ENCODE measurements at regions not wholly inside any gene's neighbourhood (a gene's known extent, or its start where the extent isn't known, plus 50 kb on each side); places are given as distances from the start of the nearest gene placed in this dataset.

DNA sequence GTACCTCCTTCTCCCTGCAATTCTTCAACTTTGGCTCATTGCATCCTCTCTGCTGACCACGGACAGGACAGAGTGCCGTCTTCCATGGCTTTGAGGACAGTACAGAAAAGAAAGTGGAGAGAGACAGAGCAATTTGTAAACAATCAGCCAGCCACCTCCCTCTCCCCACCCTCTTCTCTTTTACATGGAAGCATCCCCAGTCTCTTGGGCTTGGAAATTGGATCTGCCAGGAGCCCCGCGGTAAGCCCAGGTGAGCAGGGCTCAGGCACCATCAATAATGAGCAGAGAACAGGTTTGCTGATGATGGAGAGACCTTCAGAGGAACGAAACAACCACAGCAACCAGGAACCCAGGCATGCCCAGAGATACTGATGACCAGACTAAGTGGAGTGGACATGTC lies 194.9 kb upstream of the TNRC6C start:
- Histone ChIP-seq H3K27me3 (ENCODE audit: insufficient read depth, low read depth) (no peaks in the 10 kb centered on the region), H3K4me2 (no peak overlapping the region), H3K4me1 (ENCODE audit: low read depth, poor library complexity, severe bottlenecking) (no peaks in the 10 kb centered on the region), H4K20me1 (ENCODE audit: insufficient read depth) (no peaks in the 10 kb centered on the region), H3K36me3 (ENCODE audit: insufficient read depth) (no peaks in the 10 kb centered on the region), H3K9ac (no peak overlapping the region), H3K79me2 (ENCODE audit: insufficient read depth, low read depth) (no peaks in the 10 kb centered on the region), H3K27ac (no peak overlapping the region), H3K4me3 (IDR thresholded peaks at IDR 0.05; ENCODE audit: insufficient read depth, low read depth, low read length) (no peak overlapping the region), H2AFZ (ENCODE audit: low read depth) (no peak overlapping the region)
- TF ChIP-seq, protein P1, sequence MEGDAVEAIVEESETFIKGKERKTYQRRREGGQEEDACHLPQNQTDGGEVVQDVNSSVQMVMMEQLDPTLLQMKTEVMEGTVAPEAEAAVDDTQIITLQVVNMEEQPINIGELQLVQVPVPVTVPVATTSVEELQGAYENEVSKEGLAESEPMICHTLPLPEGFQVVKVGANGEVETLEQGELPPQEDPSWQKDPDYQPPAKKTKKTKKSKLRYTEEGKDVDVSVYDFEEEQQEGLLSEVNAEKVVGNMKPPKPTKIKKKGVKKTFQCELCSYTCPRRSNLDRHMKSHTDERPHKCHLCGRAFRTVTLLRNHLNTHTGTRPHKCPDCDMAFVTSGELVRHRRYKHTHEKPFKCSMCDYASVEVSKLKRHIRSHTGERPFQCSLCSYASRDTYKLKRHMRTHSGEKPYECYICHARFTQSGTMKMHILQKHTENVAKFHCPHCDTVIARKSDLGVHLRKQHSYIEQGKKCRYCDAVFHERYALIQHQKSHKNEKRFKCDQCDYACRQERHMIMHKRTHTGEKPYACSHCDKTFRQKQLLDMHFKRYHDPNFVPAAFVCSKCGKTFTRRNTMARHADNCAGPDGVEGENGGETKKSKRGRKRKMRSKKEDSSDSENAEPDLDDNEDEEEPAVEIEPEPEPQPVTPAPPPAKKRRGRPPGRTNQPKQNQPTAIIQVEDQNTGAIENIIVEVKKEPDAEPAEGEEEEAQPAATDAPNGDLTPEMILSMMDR (conservative IDR thresholded peaks at IDR 0.05; ENCODE audit: low read depth, low read length), result no peak

DNA sequence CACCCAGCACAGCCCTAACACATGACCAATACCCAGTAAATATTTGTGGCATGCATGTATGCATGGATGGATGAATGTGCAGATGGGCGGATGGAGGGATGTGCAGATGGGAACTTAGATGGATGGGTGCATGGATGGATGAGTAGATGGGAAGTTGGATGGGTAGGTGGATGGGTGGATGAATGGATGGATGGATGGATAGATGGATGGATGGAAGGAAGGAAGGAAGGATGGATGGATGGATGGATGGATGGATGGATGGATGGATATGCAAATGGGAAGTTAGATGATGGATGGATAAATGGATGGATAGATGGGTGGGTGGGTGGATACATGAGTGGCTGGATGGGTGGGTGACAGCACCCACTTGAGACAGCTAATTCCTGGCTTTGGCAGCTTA lies 193.2 kb upstream of the TNRC6C start:
- TF ChIP-seq, protein P1 (conservative IDR thresholded peaks at IDR 0.05; ENCODE audit: low read depth, low read length), result no peak
- Histone ChIP-seq H3K4me3 (IDR thresholded peaks at IDR 0.05; ENCODE audit: insufficient read depth, low read depth, low read length) (no peak overlapping the region), H3K36me3 (ENCODE audit: insufficient read depth) (no peaks in the 10 kb centered on the region), H4K20me1 (ENCODE audit: insufficient read depth) (no peaks in the 10 kb centered on the region), H3K27ac (no peak overlapping the region), H3K79me2 (ENCODE audit: insufficient read depth, low read depth) (no peaks in the 10 kb centered on the region), H2AFZ (ENCODE audit: low read depth) (no peak overlapping the region), H3K27me3 (ENCODE audit: insufficient read depth, low read depth) (no peaks in the 10 kb centered on the region), H3K4me1 (ENCODE audit: low read depth, poor library complexity, severe bottlenecking) (no peaks in the 10 kb centered on the region), H3K9ac (no peak overlapping the region), H3K4me2 (no peak overlapping the region)

DNA sequence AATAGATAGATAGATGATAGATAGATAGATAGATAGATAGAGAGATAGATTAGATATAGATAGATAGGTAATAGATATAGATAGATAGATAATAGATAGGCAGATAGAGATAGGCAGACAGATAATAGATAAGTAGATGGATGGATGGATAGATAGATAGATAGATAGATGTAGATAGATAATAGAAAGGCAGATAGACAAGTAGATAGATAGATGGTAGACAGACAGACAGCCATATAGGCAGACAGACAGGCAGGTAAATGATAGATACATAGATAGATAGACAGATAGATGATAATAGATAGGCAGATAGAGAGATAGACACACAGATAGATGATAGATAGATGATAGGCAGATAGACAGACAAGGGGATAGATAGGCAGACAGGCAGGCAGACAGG lies 191.4 kb upstream of the TNRC6C start:
- Histone ChIP-seq H3K4me1 (ENCODE audit: low read depth, poor library complexity, severe bottlenecking) (peaks cover under 1% of the 10 kb centered on the region), H2AFZ (ENCODE audit: low read depth) (no peak overlapping the region), H3K27me3 (ENCODE audit: insufficient read depth, low read depth) (no peaks in the 10 kb centered on the region), H3K36me3 (ENCODE audit: insufficient read depth) (no peaks in the 10 kb centered on the region), H4K20me1 (ENCODE audit: insufficient read depth) (no peaks in the 10 kb centered on the region), H3K4me2 (no peak overlapping the region), H3K79me2 (ENCODE audit: insufficient read depth, low read depth) (no peaks in the 10 kb centered on the region), H3K27ac (no peak overlapping the region), H3K9ac (no peak overlapping the region), H3K4me3 (IDR thresholded peaks at IDR 0.05; ENCODE audit: insufficient read depth, low read depth, low read length) (no peak overlapping the region)
- TF ChIP-seq, protein P1 (conservative IDR thresholded peaks at IDR 0.05; ENCODE audit: low read depth, low read length), result no peak

DNA sequence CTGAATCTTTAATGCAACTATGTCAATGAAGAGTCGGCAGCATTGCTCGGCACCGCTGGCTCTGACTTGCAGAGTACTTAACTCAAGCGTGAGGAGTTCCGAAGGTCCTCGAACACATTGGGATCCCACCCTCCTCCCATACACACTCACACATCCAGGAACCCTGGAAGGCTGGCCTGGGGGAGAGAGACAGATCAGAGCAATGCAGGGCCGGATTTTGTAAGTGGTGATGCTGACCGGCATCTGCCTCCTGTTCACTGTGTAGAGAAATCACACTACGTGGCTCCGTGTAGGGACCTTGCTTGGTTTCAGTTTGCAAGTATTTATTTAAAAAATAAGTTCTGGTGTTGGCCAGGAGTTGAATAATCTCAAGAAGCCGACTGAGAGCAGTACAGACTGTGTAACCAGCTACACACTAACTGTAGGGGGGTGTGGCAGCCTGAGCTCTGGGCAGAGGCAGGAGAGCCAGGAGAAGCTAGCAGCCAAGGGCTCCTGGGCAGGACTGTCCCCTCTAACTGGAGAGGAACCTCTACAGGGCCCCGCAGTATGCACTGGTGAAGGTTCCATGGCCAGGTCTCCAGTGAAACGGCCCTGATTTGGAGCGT lies 190.2 kb upstream of the TNRC6C start:
- Histone ChIP-seq H3K27ac (no peak overlapping the region), H3K9ac (no peak overlapping the region), H2AFZ (ENCODE audit: low read depth) (no peak overlapping the region), H3K36me3 (ENCODE audit: insufficient read depth) (no peaks in the 10 kb centered on the region), H3K4me2 (no peak overlapping the region), H3K27me3 (ENCODE audit: insufficient read depth, low read depth) (no peaks in the 10 kb centered on the region), H3K4me1 (ENCODE audit: low read depth, poor library complexity, severe bottlenecking) (peaks cover 10% of the 10 kb centered on the region), H3K4me3 (IDR thresholded peaks at IDR 0.05; ENCODE audit: insufficient read depth, low read depth, low read length) (no peak overlapping the region), H3K79me2 (ENCODE audit: insufficient read depth, low read depth) (no peaks in the 10 kb centered on the region), H4K20me1 (ENCODE audit: insufficient read depth) (no peaks in the 10 kb centered on the region)
- TF ChIP-seq, protein P1 (conservative IDR thresholded peaks at IDR 0.05; ENCODE audit: low read depth, low read length), result no peak
